ENCODE measurements at regions not wholly inside any gene's neighbourhood (a gene's known extent, or its start where the extent isn't known, plus 50 kb on each side); places are given as distances from the start of the nearest gene placed in this dataset.
"Not testable (repeated sequence)": the region's sequence is repeated elsewhere in the genome, so short reads cannot be mapped to it uniquely, and the experiment has no call there.

- DNase-seq, result not testable (repeated sequence)
Observed at GRCh38 chr2:134040626-134041172, 213.2 kb upstream of the MGAT5 start.

DNA sequence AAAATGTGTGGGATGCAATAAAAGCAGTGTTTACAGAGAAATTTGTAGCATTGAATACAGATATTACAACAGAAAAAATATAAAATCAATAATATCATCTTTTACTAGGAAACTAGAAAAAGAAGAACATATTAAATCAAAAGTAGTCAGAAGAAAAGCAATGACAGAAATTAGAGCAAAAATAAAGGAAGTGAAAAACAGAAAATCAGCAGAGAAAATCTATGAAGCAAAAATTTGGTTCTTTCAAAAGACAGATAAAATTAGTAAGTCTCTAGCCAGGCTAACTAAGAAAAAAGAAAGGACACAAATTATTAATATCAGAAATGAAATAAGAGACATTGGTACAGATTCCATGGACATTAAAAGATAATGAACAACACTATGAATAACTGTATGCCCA lies 212.0 kb upstream of the MGAT5 start:
- no peak for DNase-seq

GRCh38 chr2:134043028-134043427 lies 210.8 kb upstream of the MGAT5 start:
- not testable (repeated sequence) for DNase-seq

DNA sequence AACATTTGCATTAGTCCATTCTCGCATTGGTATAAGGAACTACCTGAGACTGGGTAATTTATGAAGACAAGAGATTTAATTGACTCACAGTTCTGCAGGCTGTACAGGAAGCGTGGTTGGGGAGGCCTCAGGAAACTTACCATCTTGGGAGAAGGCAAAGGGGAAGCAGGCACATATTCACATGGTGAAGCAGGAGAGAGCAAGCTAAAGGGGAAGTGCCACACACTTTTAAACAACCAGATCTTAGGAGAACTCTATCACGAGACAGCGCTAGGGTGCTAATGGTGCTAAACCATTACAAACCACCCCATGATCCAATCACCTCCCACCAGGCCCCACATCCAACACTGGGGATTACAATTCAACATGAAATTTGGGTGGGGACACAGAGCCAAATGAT lies 201.7 kb upstream of the MGAT5 start:
- DNase-seq, result no peak

- DNase-seq, result no peak
Observed at GRCh38 chr2:134056173-134056572, 197.7 kb upstream of the MGAT5 start.

DNA sequence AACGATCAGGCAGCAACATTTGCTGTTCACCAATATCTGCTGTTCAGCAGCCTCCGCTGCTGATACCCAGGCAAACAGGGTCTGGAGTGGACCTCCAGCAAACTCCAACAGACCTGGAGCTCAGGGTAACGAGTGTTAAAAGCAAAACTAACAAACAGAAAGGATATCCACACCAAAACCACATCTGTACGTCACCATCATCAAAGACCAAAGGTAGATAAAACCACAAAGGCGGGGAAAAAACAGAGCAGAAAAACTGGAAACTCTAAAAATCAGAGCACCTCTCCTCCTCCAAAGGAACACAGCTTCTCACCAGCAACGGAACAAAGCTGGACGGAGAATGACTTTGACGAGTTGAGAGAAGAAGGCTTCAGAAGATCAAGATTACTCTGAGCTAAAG lies 192.8 kb upstream of the MGAT5 start:
- not testable (repeated sequence) for DNase-seq

DNA sequence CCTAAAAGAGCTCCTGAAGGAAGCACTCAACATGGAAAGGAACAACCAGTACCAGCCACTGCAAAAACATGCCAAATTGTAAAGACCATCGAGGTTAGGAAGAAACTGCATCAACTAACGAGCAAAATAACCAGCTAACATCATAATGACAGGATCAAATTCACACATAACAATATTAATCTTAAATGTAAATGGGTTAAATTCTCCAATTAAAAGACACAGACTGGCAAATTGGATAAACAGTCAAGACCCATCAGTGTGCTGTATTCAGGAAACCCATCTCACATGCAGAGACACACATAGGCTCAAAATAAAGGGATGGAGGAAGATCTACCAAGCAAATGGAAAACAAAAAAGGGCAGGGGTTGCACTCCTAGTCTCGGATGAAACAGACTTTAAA lies 191.6 kb upstream of the MGAT5 start:
- not testable (repeated sequence) for DNase-seq

- DNase-seq, result not testable (repeated sequence)
Observed at GRCh38 chr2:134063916-134064315, 190.0 kb upstream of the MGAT5 start.

DNA sequence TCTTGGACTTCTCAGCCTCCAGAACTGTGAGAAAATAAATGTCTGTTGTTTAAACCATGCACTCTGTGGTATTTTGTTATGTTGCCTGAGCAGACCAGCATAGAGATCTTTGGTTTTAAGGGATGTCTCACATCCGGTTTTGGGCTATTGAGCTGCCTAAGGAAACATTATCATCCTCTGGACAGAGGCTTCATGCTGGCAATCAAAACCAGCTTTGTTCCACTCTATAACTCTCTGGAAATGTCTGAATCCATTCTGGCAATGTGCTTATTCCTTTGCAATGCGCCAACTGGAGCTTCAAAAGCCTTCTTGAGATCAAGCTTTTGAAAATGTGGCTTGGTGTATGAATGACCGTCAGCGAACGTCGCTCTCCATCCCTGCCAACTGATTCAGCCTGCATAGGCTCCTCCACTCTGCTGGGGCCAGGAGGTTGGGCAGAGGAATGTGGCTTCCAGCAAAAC lies 183.6 kb upstream of the MGAT5 start:
- DNase-seq, result no peak

DNA sequence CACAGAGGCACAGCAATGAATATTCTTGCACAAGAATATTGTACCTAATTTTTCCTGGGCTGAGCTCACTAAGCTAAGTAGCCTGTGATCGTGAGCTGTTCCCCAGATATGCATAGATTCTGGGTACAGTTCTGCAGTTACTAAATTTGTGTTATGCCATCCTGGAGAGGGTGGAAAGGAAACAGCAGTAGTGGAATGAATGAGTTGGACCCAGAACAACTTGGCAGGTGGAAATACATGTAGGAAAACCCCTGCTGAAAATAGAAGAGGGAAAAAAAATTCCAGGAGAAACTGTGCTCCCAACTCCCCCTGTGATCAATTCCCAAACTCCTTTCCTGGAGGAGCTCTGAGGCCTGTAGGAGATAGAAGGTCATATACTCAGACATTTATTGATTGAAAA lies 181.5 kb upstream of the MGAT5 start:
- no peak for DNase-seq

DNA sequence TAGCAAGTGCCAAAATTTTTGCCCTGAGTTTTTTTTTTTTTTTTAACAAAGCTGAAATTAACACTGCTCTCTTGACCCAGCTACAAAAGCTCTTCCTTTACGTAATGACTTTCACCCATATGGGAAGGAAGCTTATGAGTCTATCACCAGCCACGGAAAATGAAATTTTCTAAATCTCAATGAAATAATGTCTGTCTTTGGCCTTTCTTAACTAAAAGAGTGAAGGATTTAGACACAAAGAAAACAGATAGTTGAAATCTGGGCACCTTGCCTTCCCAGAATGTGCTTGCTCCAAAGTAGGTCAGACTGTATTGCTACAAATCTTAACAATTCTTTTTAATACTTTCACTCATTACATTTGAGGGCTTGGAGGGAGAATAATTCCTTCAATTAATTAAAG lies 180.8 kb upstream of the MGAT5 start:
- DNase-seq, result no peak

DNA sequence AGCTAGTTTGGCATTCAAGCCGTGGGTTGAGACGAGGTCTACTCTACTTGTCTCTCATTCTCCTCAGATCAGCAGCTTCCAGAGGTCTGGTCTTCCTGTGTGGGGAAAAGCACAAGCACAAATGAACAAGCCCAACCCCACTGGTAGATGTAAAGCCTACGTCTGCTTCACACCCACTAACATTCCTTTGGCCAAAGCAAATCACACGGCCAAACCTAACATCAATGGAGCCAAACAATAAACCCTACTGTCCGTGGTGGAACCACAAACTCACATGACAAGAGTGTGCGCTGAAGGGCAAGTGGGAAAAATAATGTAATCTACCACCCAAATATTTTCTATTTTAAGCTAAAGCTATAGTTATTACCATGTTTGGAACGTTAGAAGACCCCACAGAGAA lies 179.3 kb upstream of the MGAT5 start:
- no peak for DNase-seq

GRCh38 chr2:134075204-134075603 lies 178.7 kb upstream of the MGAT5 start:
- DNase-seq, result no peak

GRCh38 chr2:134078354-134078753 lies 175.5 kb upstream of the MGAT5 start:
- DNase-seq, result no peak

DNA sequence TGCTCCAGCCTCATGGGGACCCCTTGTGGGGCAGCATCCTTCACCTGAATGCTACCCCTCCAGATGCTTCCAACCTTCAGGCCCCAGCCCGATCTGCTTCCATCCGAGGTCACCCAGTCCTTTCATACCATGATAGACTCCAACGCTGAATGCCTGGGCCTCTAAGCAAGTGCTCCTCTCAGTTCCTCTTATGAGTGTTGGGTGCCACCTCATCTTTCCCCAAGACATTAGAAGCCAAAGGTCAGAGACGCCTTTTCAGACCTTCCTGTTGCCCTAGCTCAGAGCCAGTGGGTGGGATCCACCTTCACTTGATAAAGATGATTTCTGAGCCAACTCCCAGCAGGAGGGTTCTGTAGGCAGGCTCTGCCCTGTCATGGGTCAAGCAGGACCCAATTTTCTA lies 174.5 kb upstream of the MGAT5 start:
- no peak for DNase-seq

DNA sequence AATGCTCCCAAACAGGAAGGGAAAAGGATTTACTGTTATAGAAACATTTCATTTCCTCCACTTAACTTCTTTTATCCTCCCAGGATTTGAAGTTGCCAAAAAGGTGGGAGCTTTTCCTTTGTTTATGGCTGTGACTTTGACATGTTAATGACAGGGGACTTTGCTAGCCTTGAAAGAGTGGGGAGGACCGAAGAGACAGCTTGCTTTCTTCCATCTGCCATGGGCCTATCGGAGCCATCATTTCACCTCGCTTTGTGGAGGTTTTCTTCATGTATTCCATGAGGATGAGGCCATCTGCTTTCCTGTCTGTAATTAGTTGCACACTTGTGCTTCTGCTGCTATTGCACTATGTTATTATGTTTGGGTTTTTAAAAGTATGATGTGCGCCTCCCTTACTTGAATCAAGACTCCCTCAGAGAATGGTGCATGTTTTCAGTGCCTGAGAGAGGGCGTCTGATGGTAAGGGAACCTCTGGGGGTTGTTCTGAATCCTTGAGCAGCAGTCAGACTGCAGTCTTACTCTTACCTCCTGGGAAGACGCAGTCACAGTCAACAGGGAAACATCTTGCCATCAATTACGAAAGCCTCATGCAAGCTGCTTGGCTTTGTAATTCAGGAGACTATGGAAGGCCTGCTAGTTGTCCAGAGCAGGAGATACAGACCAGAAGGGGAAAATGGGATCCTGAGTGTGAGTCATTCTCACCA lies 173.3 kb upstream of the MGAT5 start:
- no peak for DNase-seq

GRCh38 chr2:134081238-134081938 lies 172.5 kb upstream of the MGAT5 start:
- DNase-seq, result no peak

DNA sequence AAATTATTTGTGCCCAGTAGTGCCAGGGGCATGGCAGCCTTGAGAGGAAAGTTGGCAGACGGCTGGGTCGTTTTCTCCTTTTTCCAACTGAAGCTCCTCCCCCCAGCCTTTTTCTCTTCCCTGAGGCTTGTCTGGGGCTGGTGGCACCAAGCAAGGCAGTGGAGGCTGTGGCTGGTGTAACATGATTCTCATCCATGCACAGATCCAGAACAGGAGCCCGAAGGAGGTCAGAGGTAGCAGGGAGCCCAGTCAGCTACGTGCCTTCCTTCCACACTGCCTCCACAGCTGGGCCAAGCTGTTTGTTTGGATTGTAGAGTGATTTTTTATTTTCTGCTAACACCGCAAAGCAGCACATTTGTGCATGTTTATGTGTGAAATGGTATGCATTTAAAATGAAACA lies 170.3 kb upstream of the MGAT5 start:
- DNase-seq, result no peak

GRCh38 chr2:134086594-134087219 lies 167.2 kb upstream of the MGAT5 start:
- no peak for DNase-seq

DNA sequence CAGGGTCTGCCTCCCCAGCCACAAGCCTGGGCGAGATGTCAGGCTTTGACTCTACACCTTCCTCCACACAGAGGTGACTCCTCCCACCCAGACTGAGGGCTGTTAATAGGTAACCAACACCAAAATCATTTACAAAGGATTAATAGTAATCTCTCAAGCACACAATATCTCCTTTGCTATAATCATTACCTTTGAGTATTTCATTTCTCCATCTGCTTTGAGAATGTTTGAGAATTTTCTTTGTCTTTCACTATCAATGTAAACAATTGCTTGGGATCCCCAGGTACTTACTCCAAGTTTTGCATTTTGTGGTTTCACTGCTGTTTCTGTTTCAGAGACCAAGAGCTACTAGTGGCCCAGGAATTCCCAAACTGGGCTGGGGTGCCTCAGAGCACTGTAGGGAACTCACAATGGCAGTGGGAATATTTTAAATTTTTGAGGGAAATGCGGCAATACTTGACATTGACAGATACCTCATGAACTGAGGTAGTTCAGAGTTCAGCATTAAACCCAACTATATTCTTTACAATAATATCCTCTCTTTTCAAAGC lies 166.4 kb upstream of the MGAT5 start:
- DNase-seq, result no peak

DNA sequence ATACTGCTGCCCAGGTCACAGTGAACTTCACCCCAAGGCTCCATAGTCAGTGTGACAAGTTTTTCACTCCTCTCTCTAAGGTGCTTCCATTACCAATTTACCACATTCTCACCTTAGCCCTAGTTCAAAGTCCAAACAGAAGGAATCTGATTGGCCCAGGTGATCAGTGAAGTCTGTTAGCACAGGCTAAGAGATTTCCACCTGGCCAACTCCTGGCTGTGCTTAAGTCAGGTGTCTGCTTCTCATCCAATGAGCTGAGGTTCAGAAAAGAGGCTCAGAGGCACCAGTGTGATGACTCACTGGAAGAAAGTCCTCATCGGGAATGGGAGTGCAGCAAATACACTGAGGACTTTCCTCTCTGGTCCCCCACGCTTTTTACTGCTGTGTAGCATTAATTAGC lies 164.4 kb upstream of the MGAT5 start:
- no peak for DNase-seq

DNA sequence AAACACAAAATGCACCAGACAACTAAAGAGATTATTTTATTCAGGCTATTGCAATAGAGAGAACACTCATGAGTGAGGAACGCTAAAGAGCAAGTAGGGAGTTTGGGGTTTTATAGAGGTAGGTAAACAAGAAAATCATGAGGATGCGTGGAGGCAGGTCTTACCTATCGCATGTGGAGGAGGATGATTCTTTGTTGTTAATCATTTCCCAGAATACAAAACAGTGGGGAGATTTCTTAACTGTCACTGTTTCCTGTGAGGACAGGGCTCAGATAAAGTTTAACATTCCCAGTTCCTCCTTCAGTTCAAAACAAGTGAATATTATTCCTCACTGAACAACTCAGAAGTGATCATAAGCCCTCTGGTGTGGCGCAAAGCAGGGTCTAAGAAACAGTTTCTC lies 156.1 kb upstream of the MGAT5 start:
- no peak for DNase-seq

DNA sequence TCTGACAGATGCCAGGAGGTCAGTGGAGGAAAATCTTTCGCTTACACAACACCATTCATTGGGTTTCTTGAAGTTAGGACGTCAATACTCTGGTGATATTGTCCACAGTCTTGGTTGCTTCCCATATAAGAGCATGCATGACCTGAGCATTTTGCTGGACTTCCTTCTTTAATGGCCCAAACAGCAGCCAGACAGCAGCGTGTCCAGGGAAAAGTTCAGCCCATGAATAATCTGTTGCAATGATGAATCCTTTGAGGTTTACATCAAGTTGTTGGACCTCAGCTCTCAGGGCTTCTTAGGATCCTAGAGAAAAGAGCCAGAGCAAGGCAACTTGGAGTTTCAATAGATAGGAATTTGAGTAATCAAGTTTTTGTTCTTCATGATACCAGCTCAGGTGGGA lies 155.6 kb upstream of the MGAT5 start:
- no peak for DNase-seq

- DNase-seq, result no peak
Observed at GRCh38 chr2:134099273-134099672, 154.6 kb upstream of the MGAT5 start.

All from NCI-H1092 treated with DMSO at 0.1 percent for 48 hours (cell line).